ENCODE measurements at regions not wholly inside any gene's neighbourhood (a gene's known extent, or its start where the extent isn't known, plus 50 kb on each side); places are given as distances from the start of the nearest gene placed in this dataset.

DNA sequence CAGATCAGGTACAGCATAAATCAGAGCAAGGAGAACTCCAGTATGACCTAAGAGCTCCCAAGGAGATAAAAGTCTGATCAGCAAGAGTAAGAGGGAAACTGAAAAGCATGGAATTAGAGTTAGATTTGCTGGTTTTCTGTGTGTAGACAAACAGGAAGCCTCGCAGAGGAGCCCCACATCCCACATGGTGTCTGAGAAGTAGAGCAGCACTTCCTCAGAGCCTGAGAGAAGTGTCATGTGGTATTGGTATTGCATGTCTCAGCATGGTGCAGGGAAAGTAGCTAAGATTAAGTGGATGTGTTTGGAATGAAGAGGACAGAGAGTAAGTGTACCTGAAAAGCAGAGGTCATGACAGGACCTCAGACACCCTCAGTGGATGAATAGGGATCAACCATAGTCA is 175.4 kb upstream of the GBE1 start:
- TF ChIP-seq GATA2 (IDR thresholded peaks at IDR 0.05; ENCODE audit: low read depth, low read length) (no peak), GATA3 (IDR thresholded peaks at IDR 0.05; ENCODE audit: low read depth, low read length) (no peak)
